ENCODE measurements at regions not wholly inside any gene's neighbourhood (a gene's known extent, or its start where the extent isn't known, plus 50 kb on each side); places are given as distances from the start of the nearest gene placed in this dataset.
"Not testable (repeated sequence)": the region's sequence is repeated elsewhere in the genome, so short reads cannot be mapped to it uniquely, and the experiment has no call there.

- no peak for DNase-seq
These were observed 516.1 kb downstream of the LRRC70 start for GRCh38 chr5:63094730-63095129.

- no peak for DNase-seq
These were observed 510.5 kb downstream of the LRRC70 start for GRCh38 chr5:63089147-63089546.

GRCh38 chr5:63085561-63085960, 506.9 kb downstream of the LRRC70 start:
- DNase-seq, result no peak

- not testable (repeated sequence) for DNase-seq
These were observed 505.1 kb downstream of the LRRC70 start for GRCh38 chr5:63083689-63084088.

- no peak for DNase-seq
These were observed 502.8 kb downstream of the LRRC70 start for GRCh38 chr5:63081402-63081801.

- no peak for DNase-seq
These were observed 491.4 kb downstream of the LRRC70 start for GRCh38 chr5:63070001-63070400.

GRCh38 chr5:63055421-63055820, 476.8 kb downstream of the LRRC70 start:
- DNase-seq, result no peak

GRCh38 chr5:63053019-63053638, 474.5 kb downstream of the LRRC70 start:
- DNase-seq, result no peak

GRCh38 chr5:63050916-63051315, 472.3 kb downstream of the LRRC70 start:
- DNase-seq, result no peak

- no peak for DNase-seq
These were observed 471.3 kb downstream of the LRRC70 start for GRCh38 chr5:63049935-63050334.

GRCh38 chr5:63043792-63044191, 465.2 kb downstream of the LRRC70 start:
- no peak for DNase-seq

- no peak for DNase-seq
These were observed 453.7 kb downstream of the LRRC70 start for GRCh38 chr5:63032343-63032742.

- no peak for DNase-seq
These were observed 451.3 kb downstream of the LRRC70 start for GRCh38 chr5:63029891-63030290.

GRCh38 chr5:63025679-63026078, 447.1 kb downstream of the LRRC70 start:
- DNase-seq, result no peak

- no peak for DNase-seq
These were observed 443.8 kb downstream of the LRRC70 start for GRCh38 chr5:63022403-63022802.

GRCh38 chr5:63011158-63011557, 432.5 kb downstream of the LRRC70 start:
- no peak for DNase-seq

GRCh38 chr5:63008195-63008594, 429.6 kb downstream of the LRRC70 start:
- DNase-seq, result no peak

- not testable (repeated sequence) for DNase-seq
These were observed 416.2 kb downstream of the LRRC70 start for GRCh38 chr5:62994842-62995241.

- no peak for DNase-seq
These were observed 407.1 kb downstream of the LRRC70 start for GRCh38 chr5:62985749-62986148.

- DNase-seq, result no peak
These were observed 403.7 kb downstream of the LRRC70 start for GRCh38 chr5:62982348-62982747.

GRCh38 chr5:62980884-62981283, 402.3 kb downstream of the LRRC70 start:
- no peak for DNase-seq

- DNase-seq, result no peak
These were observed 400.9 kb downstream of the LRRC70 start for GRCh38 chr5:62979472-62979871.

- DNase-seq, result no peak
These were observed 399.0 kb downstream of the LRRC70 start for GRCh38 chr5:62977661-62978060.

GRCh38 chr5:62974623-62975022, 396.0 kb downstream of the LRRC70 start:
- no peak for DNase-seq
